Activated naive CD4-positive, alpha-beta T cell treated with anti-CD3 and anti-CD28 coated beads, Interleukin-2, amount 50 U/mL, for 72 hours (primary cell): ENCODE measurements at regions not wholly inside any gene's neighbourhood (a gene's known extent, or its start where the extent isn't known, plus 50 kb on each side); places are given as distances from the start of the nearest gene placed in this dataset.

Experiments
- ATAC-seq, 2 donors: fragments of 150-1000 bp; cut with Tn5 transposase; 2 replicates each; pipeline ENCODE4 v1.10.0; 2021; ENCODE audit warnings: mild to moderate bottlenecking in 2 of 2, moderate library complexity in 2 of 2
- DNase-seq, 2 donors: peaks; one replicate each; pipeline ENCODE4 v3.0.0; 2021 to 2022; ENCODE audit warnings: low spot score in 2 of 2
- H3K27ac Mint-ChIP-seq, 2 donors: one replicate each; pipeline ENCODE4 v1.8.0; 2022; ENCODE audit warnings: mild to moderate bottlenecking in 2 of 2, mixed read lengths in 2 of 2
- H3K36me3 Mint-ChIP-seq, 2 donors: one replicate each; pipeline ENCODE4 v1.8.0; 2022; ENCODE audit warnings: mixed read lengths in 2 of 2
- H3K9me3 Mint-ChIP-seq, 2 donors: one replicate each; pipeline ENCODE4 v1.8.0; 2022; ENCODE audit warnings: mixed read lengths in 2 of 2

- H3K36me3 Mint-ChIP-seq = no peaks in the 10 kb centered on the region
- DNase-seq = no peak
- H3K9me3 Mint-ChIP-seq = no peaks in the 10 kb centered on the region
- no peak for ATAC-seq
- no peak overlapping the region for H3K27ac Mint-ChIP-seq
Observed at GRCh38 chr3:71850654-71851053, 65.7 kb upstream of the PROK2 start.

DNA sequence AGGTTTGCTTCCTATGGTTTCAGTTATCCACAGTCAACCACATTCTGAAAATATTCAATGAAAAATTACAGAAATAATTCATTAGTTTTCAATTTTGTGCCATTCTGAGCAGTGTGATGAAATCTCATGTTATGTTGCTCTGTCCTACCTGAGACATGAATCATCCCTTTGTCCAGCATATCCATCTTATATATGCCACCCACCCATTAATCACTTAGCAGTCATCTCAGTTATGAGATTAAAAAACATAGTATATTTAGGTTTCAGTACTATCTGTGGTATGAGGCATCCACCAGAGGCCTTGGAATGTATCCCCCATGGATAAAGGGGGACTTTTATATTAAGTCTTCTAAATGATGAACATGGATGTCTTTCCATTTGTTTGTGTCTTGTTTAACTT is 64.7 kb upstream of the PROK2 start:
- Mint-ChIP-seq H3K36me3 (no peaks in the 10 kb centered on the region), H3K27ac (no peak overlapping the region), H3K9me3 (no peaks in the 10 kb centered on the region)
- ATAC-seq (no peak), DNase-seq (no peak)

DNA sequence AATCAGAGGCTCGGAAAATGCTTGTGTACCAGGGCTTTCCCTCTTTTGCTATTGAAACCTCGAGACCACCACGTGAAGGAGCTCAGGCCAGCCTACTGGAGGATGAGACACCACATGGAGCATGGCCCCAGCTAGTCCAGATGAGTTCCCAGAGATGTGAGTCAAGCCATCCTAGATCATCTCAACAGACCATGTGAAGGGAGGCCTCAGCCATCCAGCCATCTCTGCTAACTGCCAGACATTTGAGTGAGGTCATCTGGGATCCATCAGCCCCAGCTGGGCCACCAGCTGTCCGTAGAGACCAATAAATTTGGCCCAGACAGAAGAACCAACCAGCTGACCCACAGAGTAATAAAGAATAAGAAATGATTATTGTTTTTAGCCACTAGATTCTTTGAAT is 62.8 kb upstream of the PROK2 start:
- DNase-seq (no peak), ATAC-seq (no peak)
- Mint-ChIP-seq H3K27ac (no peak overlapping the region), H3K36me3 (no peaks in the 10 kb centered on the region), H3K9me3 (no peaks in the 10 kb centered on the region)

GRCh38 chr3:71846185-71846584 is 61.2 kb upstream of the PROK2 start:
- Mint-ChIP-seq H3K27ac (no peak overlapping the region), H3K9me3 (no peaks in the 10 kb centered on the region), H3K36me3 (no peaks in the 10 kb centered on the region)
- no peak for DNase-seq
- ATAC-seq = no peak

DNA sequence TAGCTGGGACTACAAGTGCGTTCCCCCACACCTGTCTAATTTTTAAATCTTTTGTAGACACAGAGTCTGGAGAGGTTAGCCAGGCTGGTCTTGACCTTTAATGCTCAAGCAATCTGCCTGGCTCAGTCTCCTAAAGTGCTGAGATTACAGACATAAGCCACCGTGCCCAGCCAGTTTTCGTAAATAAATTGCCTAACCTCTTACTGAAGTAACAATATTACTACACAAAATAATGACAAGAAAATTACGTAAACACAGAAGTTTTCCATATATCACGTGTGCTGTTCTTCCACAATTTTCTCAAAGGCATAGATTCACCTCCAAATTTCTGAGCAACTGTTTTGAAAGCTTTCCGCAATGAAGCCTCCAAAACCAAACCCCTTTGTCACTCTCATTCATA is 58.1 kb upstream of the PROK2 start:
- Mint-ChIP-seq H3K36me3 (no peaks in the 10 kb centered on the region), H3K27ac (no peak overlapping the region), H3K9me3 (no peaks in the 10 kb centered on the region)
- ATAC-seq = no peak
- DNase-seq = no peak

- H3K36me3 Mint-ChIP-seq = no peaks in the 10 kb centered on the region
- H3K27ac Mint-ChIP-seq = peak overlapping the region in 1 of 2 donors; percentile 44
- H3K9me3 Mint-ChIP-seq = no peaks in the 10 kb centered on the region
- DNase-seq = no peak
- no peak for ATAC-seq
Observed at GRCh38 chr3:71838406-71838805, 53.5 kb upstream of the PROK2 start.
